SJCRH30 (cell line): ENCODE measurements at regions not wholly inside any gene's neighbourhood (a gene's known extent, or its start where the extent isn't known, plus 50 kb on each side); places are given as distances from the start of the nearest gene placed in this dataset.

ENCODE experiments used
- DNase-seq, 2 experiments: peaks; one replicate each; pipeline ENCODE4 v3.0.0-alpha.2; 2015 to 2020
- H3K27ac ChIP-seq: fragments of 250-450 bp; sonication (Bioruptor Pico); 2 replicates; pipeline ENCODE4 v1.5.1; 2020; ENCODE audit warnings: mild to moderate bottlenecking, moderate library complexity
- H3K27me3 ChIP-seq: fragments of 250-450 bp; sonication (Bioruptor Pico); 2 replicates; pipeline ENCODE4 v1.5.1; 2020; ENCODE audit warnings: mild to moderate bottlenecking, moderate library complexity
- H3K36me3 ChIP-seq: fragments of 250-450 bp; sonication (Bioruptor Pico); 2 replicates; pipeline ENCODE4 v1.5.1; 2020; ENCODE audit warnings: mild to moderate bottlenecking, moderate library complexity
- H3K4me1 ChIP-seq: fragments of 250-450 bp; sonication (Bioruptor Pico); 2 replicates; pipeline ENCODE4 v1.5.1; 2020; ENCODE audit warnings: mild to moderate bottlenecking, moderate library complexity
- H3K4me3 ChIP-seq: fragments of 250-450 bp; sonication (Bioruptor Pico); 2 replicates; pipeline ENCODE4 v1.5.1; 2020; ENCODE audit warnings: mild to moderate bottlenecking, moderate library complexity
- H3K9me3 ChIP-seq: fragments of 250-450 bp; sonication (Bioruptor Pico); replicated peaks from 2 replicates; pipeline ENCODE4 v1.5.1; 2020; ENCODE audit warnings: mild to moderate bottlenecking, moderate library complexity

- H3K36me3 ChIP-seq = no peaks in the 10 kb centered on the region
- no peaks in the 10 kb centered on the region for H3K4me1 ChIP-seq
- H3K4me3 ChIP-seq = no peak overlapping the region
- DNase-seq = peak; percentile 34 to 50
- no peaks in the 10 kb centered on the region for H3K9me3 ChIP-seq
- H3K27me3 ChIP-seq = no peaks in the 10 kb centered on the region
- no peak overlapping the region for H3K27ac ChIP-seq
Observed at GRCh38 chr21:24375201-24375600, 1232.1 kb downstream of the MRPL39 start.

- Histone ChIP-seq H3K4me3 (no peak overlapping the region), H3K36me3 (no peaks in the 10 kb centered on the region), H3K27me3 (no peaks in the 10 kb centered on the region), H3K4me1 (no peaks in the 10 kb centered on the region), H3K9me3 (no peaks in the 10 kb centered on the region), H3K27ac (no peak overlapping the region)
- no peak for DNase-seq
Observed at GRCh38 chr21:24372506-24372905, 1234.8 kb downstream of the MRPL39 start.

GRCh38 chr21:24369746-24370145, 1237.5 kb downstream of the MRPL39 start:
- no peaks in the 10 kb centered on the region for H3K36me3 ChIP-seq
- no peaks in the 10 kb centered on the region for H3K9me3 ChIP-seq
- H3K4me3 ChIP-seq = no peak overlapping the region
- H3K27ac ChIP-seq = no peak overlapping the region
- H3K4me1 ChIP-seq = no peaks in the 10 kb centered on the region
- DNase-seq = no peak
- no peaks in the 10 kb centered on the region for H3K27me3 ChIP-seq

DNA sequence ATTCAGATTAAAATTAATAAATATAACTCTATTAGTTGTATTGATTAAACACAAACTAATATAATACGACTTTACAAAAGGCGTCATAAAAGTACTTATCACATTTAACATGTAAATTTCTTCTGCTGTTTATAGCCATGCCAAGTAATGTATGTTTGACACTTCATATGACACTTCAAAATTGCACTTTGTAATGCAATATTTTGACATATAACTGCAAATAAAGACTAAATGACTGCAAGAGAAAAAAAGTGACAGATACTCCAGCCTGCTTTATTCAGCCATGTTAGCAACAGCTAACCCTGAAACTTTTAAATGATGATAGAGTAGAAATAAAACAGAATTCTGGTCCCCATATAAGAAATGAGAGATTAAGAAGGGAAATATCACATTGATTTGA, 1238.0 kb downstream of the MRPL39 start:
- no peaks in the 10 kb centered on the region for H3K4me1 ChIP-seq
- no peaks in the 10 kb centered on the region for H3K36me3 ChIP-seq
- DNase-seq = no peak
- H3K4me3 ChIP-seq = no peak overlapping the region
- no peaks in the 10 kb centered on the region for H3K9me3 ChIP-seq
- H3K27ac ChIP-seq = no peak overlapping the region
- no peaks in the 10 kb centered on the region for H3K27me3 ChIP-seq

DNA sequence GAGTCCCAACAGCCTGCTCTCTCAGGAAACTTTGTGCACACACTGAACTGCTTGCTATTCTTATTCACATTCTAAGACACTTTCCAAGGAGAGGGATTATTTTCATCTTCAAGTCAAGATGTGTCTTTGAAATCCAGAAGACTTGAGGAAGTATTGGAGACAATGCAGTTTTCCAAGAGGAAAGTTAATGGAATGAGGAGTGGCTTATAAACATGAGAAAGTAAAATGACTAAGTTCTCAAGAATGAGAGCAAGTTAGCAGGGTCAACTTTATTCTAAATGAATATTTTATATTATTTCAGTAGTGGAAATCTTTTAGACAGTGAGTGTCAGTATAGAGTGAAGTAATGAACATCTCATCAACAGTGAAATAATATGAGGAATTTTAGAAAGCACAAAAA, 1239.3 kb downstream of the MRPL39 start:
- H3K27me3 ChIP-seq = no peaks in the 10 kb centered on the region
- no peaks in the 10 kb centered on the region for H3K36me3 ChIP-seq
- H3K4me1 ChIP-seq = no peaks in the 10 kb centered on the region
- H3K27ac ChIP-seq = no peak overlapping the region
- DNase-seq = no peak
- H3K9me3 ChIP-seq = no peaks in the 10 kb centered on the region
- no peak overlapping the region for H3K4me3 ChIP-seq

GRCh38 chr21:24353492-24353891, 1253.8 kb downstream of the MRPL39 start:
- H3K27me3 ChIP-seq = no peaks in the 10 kb centered on the region
- no peak for DNase-seq
- H3K4me1 ChIP-seq = no peaks in the 10 kb centered on the region

GRCh38 chr21:24339406-24339805, 1267.9 kb downstream of the MRPL39 start:
- Histone ChIP-seq H3K9me3 (no peaks in the 10 kb centered on the region), H3K36me3 (no peaks in the 10 kb centered on the region), H3K4me1 (no peaks in the 10 kb centered on the region), H3K27ac (no peak overlapping the region), H3K4me3 (no peak overlapping the region), H3K27me3 (no peaks in the 10 kb centered on the region; the same call in 1 of the 2 replicates)
- DNase-seq = no peak

More at GRCh38 chr21:24353492-24353891, 1253.8 kb downstream of the MRPL39 start:
- H3K36me3 ChIP-seq = no peaks in the 10 kb centered on the region
- H3K9me3 ChIP-seq = no peaks in the 10 kb centered on the region
- no peak overlapping the region for H3K4me3 ChIP-seq
- no peak overlapping the region for H3K27ac ChIP-seq

GRCh38 chr21:24336491-24336890, 1270.8 kb downstream of the MRPL39 start:
- H3K36me3 ChIP-seq = no peaks in the 10 kb centered on the region
- H3K27ac ChIP-seq = no peak overlapping the region
- no peaks in the 10 kb centered on the region for H3K4me1 ChIP-seq
- DNase-seq = no peak
- no peaks in the 10 kb centered on the region; the same call in 1 of the 2 replicates for H3K27me3 ChIP-seq
- H3K4me3 ChIP-seq = no peak overlapping the region
- H3K9me3 ChIP-seq = no peaks in the 10 kb centered on the region

DNA sequence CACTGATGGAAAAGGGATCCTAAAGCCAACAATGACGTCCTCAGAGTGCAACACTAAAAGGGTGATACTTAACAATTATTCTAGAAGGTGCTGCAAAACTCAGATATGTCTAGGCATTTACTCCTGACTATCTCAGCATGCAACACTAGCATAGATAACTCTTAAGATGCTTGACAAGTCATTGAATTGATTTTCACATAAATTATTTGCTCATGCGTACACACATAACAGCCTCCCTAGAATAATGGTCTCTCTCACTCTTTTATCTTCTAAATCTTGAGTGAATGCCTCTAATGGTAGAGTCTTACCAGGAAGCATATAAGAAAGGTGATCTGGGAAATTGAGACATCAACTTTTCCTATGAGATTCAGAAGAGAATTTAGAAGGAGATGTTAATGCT, 1283.7 kb downstream of the MRPL39 start:
- no peaks in the 10 kb centered on the region for H3K36me3 ChIP-seq
- H3K4me1 ChIP-seq = no peaks in the 10 kb centered on the region
- H3K27me3 ChIP-seq = no peaks in the 10 kb centered on the region
- no peaks in the 10 kb centered on the region for H3K9me3 ChIP-seq
- H3K4me3 ChIP-seq = no peak overlapping the region
- no peak overlapping the region for H3K27ac ChIP-seq
- no peak for DNase-seq

DNA sequence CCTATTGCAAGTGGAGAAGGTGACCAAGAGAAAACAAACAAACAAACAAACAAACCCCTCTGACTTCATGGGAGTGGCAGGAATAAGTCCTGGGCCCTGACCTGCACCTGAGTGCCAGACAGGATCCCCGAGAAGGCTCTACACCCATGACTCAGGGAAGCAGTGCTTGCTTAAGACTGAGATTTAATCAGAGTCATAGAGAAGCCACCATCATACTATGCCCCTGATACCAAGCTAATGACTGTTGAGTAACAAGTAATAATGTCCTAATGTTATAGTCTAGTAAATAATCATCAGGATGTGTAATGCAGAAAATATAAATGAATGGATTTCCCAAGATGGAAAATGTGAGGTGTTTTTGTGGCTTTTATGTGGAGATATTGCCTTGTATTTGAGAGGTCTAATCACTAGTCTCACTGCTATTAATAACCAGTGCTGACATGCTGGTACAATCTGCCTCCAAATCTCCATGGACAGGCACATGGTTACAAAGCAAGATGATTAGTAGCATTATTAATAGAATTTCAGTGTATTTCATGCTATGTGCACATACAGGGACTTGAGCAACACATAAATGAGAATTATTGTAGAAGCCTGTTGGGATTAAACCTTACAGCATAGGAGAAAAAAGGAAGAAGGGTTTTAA, 1290.9 kb downstream of the MRPL39 start:
- H3K4me3 ChIP-seq = no peak overlapping the region
- no peaks in the 10 kb centered on the region for H3K4me1 ChIP-seq
- no peaks in the 10 kb centered on the region for H3K36me3 ChIP-seq
- no peak overlapping the region for H3K27ac ChIP-seq
- no peaks in the 10 kb centered on the region for H3K9me3 ChIP-seq
- H3K27me3 ChIP-seq = no peaks in the 10 kb centered on the region
- DNase-seq = no peak

DNA sequence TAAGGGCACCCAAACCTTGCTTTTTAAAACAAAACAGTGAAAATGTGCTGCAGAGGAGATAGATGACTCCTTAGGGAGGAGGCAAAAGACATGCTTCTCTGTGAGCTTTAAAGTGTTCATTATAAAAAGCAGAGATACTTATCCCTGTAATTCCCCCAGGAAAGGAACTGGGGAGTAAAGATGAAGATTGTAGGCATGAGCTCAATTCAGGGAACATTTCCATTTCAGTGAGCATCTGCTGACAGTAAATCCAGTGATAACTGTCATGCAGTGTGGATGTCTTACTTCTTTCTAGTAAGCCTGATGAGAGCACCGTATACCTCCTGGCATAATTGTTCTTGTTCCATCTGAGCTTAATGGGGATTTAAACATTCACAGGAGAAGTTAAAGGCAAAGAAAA, 1296.5 kb downstream of the MRPL39 start:
- Histone ChIP-seq H3K36me3 (no peaks in the 10 kb centered on the region), H3K27me3 (no peaks in the 10 kb centered on the region), H3K4me1 (no peaks in the 10 kb centered on the region), H3K27ac (no peak overlapping the region), H3K4me3 (no peak overlapping the region), H3K9me3 (no peaks in the 10 kb centered on the region)
- no peak for DNase-seq

- no peaks in the 10 kb centered on the region for H3K9me3 ChIP-seq
- no peak overlapping the region for H3K4me3 ChIP-seq
- no peak for DNase-seq
- no peak overlapping the region for H3K27ac ChIP-seq
- no peaks in the 10 kb centered on the region for H3K36me3 ChIP-seq
- H3K27me3 ChIP-seq = no peaks in the 10 kb centered on the region
- H3K4me1 ChIP-seq = no peaks in the 10 kb centered on the region
Observed at GRCh38 chr21:24308183-24308582, 1299.1 kb downstream of the MRPL39 start.

- no peaks in the 10 kb centered on the region for H3K4me1 ChIP-seq
- H3K9me3 ChIP-seq = no peaks in the 10 kb centered on the region
- DNase-seq = no peak
- no peak overlapping the region for H3K4me3 ChIP-seq
- H3K36me3 ChIP-seq = no peaks in the 10 kb centered on the region
- no peak overlapping the region for H3K27ac ChIP-seq
- H3K27me3 ChIP-seq = no peaks in the 10 kb centered on the region
Observed at GRCh38 chr21:24302400-24302799, 1304.9 kb downstream of the MRPL39 start.

DNA sequence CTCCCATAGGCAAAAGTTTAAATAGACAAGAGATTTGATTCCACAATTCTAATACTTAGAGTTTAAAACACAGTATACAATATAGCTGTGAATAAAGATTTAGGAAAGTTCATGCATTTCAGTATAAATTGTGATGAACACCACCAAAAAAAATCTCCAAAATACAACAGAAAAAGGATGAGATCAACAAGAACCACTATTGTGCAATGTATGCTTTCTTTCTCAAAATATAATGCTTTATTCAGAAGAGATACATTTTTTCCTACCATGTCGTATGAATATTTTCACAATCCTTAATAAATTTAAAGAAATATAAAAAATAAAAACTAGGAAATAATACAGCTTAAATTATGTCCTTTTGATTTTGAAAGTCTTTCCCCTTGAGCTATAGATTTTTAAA, 1309.2 kb downstream of the MRPL39 start:
- no peaks in the 10 kb centered on the region for H3K36me3 ChIP-seq
- no peak for DNase-seq
- no peaks in the 10 kb centered on the region for H3K4me1 ChIP-seq
- no peaks in the 10 kb centered on the region for H3K27me3 ChIP-seq
- no peak overlapping the region for H3K27ac ChIP-seq
- H3K4me3 ChIP-seq = no peak overlapping the region
- no peaks in the 10 kb centered on the region for H3K9me3 ChIP-seq

DNA sequence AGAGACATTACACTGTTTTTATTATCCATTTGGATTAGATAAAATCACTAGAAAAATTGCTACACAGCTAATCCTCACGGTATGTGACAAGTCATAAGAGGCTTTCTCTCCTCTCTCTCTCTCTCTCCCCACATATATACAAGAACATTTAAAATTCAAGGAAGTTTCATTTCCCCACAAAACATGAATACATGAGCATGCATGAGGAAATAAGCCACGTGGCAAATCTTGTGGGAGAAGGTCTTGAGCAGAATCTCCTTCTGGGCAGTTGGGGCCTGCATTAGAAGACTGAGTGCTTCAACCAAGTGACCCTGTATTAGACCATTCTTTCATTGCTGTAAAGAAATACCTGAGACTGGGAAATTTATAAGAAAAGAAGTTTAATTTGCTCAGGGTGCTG, 1313.1 kb downstream of the MRPL39 start:
- DNase-seq = no peak
- H3K27ac ChIP-seq = no peak overlapping the region
- no peaks in the 10 kb centered on the region for H3K9me3 ChIP-seq
- H3K27me3 ChIP-seq = no peaks in the 10 kb centered on the region
- no peak overlapping the region for H3K4me3 ChIP-seq
- no peaks in the 10 kb centered on the region for H3K36me3 ChIP-seq
- H3K4me1 ChIP-seq = no peaks in the 10 kb centered on the region

DNA sequence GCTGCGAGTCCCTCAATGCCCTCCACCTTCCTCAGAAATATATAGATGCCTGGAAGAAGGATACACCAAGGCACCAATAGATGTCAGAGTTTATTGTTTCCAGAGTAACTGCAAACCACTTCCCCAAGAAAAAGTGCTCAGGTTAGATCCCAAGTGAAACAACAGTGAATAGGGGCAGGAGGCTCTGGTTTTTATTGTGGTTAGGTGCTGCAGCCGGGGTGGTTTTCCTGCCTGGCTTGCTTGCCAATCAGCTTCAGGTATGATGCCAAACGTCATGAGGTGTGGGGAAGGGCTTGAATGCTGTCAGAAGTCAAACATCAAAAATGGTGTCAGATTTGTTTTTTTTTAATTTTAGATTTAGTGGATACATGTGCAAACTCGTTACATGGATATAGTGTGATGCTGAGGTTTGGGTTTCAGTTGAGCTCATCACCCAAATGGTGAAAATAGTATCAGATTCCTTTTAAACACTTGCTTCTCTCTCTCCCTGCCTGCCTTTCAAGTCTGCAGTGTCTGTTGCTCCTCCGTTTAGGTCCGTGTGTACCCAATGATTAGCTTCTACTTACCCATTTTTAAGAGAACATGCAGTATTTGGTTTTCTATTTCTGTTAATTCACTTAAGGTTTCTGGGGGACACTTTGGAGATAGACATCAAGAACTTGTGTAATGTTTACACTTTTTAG, 1317.0 kb downstream of the MRPL39 start:
- Histone ChIP-seq H3K36me3 (no peaks in the 10 kb centered on the region), H3K4me3 (no peak overlapping the region), H3K9me3 (no peaks in the 10 kb centered on the region), H3K27me3 (no peaks in the 10 kb centered on the region), H3K4me1 (no peaks in the 10 kb centered on the region), H3K27ac (no peak overlapping the region)
- no peak for DNase-seq
